KMS-11 (cell line): ENCODE measurements at regions not wholly inside any gene's neighbourhood (a gene's known extent, or its start where the extent isn't known, plus 50 kb on each side); places are given as distances from the start of the nearest gene placed in this dataset.

Source experiments
- H2AFZ ChIP-seq: fragments of 200-600 bp; sonication (generic); 2 replicates; pipeline ENCODE4 v1.6.1; 2016; ENCODE audit warnings: antibody characterized with exemption, mixed run types, low read depth
- H3K27ac ChIP-seq: fragments of 200-600 bp; sonication (generic); 2 replicates; pipeline ENCODE4 v1.6.1; 2016; ENCODE audit warnings: mild to moderate bottlenecking, mixed run types
- H3K27me3 ChIP-seq: fragments of 200-600 bp; sonication (generic); 2 replicates; pipeline ENCODE4 v1.6.1; 2017; ENCODE audit warnings: mild to moderate bottlenecking, low read depth, mixed run types, moderate library complexity; ENCODE audit not compliant: insufficient read depth
- H3K36me3 ChIP-seq: fragments of 200-600 bp; sonication (generic); 2 replicates; pipeline ENCODE4 v1.6.1; 2017; ENCODE audit warnings: mild to moderate bottlenecking, mixed run types; ENCODE audit not compliant: insufficient read depth
- H3K4me1 ChIP-seq: fragments of 200-600 bp; sonication (generic); 2 replicates; pipeline ENCODE4 v1.6.1; 2016; ENCODE audit warnings: mild to moderate bottlenecking, low read depth, mixed run types; ENCODE audit not compliant: poor library complexity, severe bottlenecking
- H3K4me2 ChIP-seq: fragments of 200-600 bp; sonication (generic); 2 replicates; pipeline ENCODE4 v1.7.0; 2016; ENCODE audit warnings: mild to moderate bottlenecking, mixed run types
- H3K4me3 ChIP-seq: fragments of 200-600 bp; sonication (generic); IDR thresholded peaks from 2 replicates; pipeline ENCODE4 v1.6.1; 2017; ENCODE audit warnings: low read depth, low read length, mixed read lengths; ENCODE audit not compliant: insufficient read depth
- H3K79me2 ChIP-seq: fragments of 200-600 bp; sonication (generic); 2 replicates; pipeline ENCODE4 v1.6.1; 2016; ENCODE audit warnings: low read depth, mixed run types; ENCODE audit not compliant: insufficient read depth
- H3K9ac ChIP-seq: fragments of 200-600 bp; sonication (generic); 2 replicates; pipeline ENCODE4 v1.6.1; 2016; ENCODE audit warnings: mild to moderate bottlenecking, mixed run types
- H4K20me1 ChIP-seq: fragments of 200-600 bp; sonication (generic); 2 replicates; pipeline ENCODE4 v1.6.1; 2016; ENCODE audit warnings: mild to moderate bottlenecking, mixed run types; ENCODE audit not compliant: insufficient read depth
- CTCF ChIP-seq: fragments of 200-600 bp; sonication (generic); conservative IDR thresholded peaks from 2 replicates; pipeline ENCODE4 v1.6.1; 2017; ENCODE audit warnings: low read depth, mild to moderate bottlenecking, antibody characterized with exemption, low read length, moderate library complexity, mixed read lengths

- Histone ChIP-seq H3K9ac (no peak overlapping the region), H3K79me2 (no peaks in the 10 kb centered on the region), H3K27me3 (no peaks in the 10 kb centered on the region), H3K36me3 (no peaks in the 10 kb centered on the region), H2AFZ (no peak overlapping the region), H4K20me1 (no peaks in the 10 kb centered on the region), H3K27ac (no peak overlapping the region), H3K4me1 (no peaks in the 10 kb centered on the region), H3K4me3 (no peak overlapping the region), H3K4me2 (no peak overlapping the region)
- TF ChIP-seq CTCF = no peak
Measured at GRCh38 chr1:80988926-80989325, 811.8 kb upstream of the ADGRL2 start.

- Histone ChIP-seq H4K20me1 (no peaks in the 10 kb centered on the region), H2AFZ (no peak overlapping the region), H3K4me2 (no peak overlapping the region), H3K4me3 (no peak overlapping the region), H3K27me3 (no peaks in the 10 kb centered on the region), H3K36me3 (no peaks in the 10 kb centered on the region), H3K4me1 (no peaks in the 10 kb centered on the region), H3K79me2 (no peaks in the 10 kb centered on the region), H3K27ac (no peak overlapping the region), H3K9ac (no peak overlapping the region)
- no peak for TF ChIP-seq CTCF
Measured at GRCh38 chr1:80987824-80988223, 812.9 kb upstream of the ADGRL2 start.

GRCh38 chr1:80987106-80987505 lies 813.6 kb upstream of the ADGRL2 start:
- H3K27me3 ChIP-seq = no peaks in the 10 kb centered on the region
- H3K27ac ChIP-seq = no peak overlapping the region
- no peak for TF ChIP-seq CTCF
- H3K36me3 ChIP-seq = no peaks in the 10 kb centered on the region
- H4K20me1 ChIP-seq = no peaks in the 10 kb centered on the region
- H3K9ac ChIP-seq = no peak overlapping the region
- no peaks in the 10 kb centered on the region for H3K4me1 ChIP-seq
- H2AFZ ChIP-seq = no peak overlapping the region
- no peak overlapping the region for H3K4me3 ChIP-seq
- H3K79me2 ChIP-seq = no peaks in the 10 kb centered on the region
- no peak overlapping the region for H3K4me2 ChIP-seq

- Histone ChIP-seq H3K9ac (no peak overlapping the region), H4K20me1 (no peaks in the 10 kb centered on the region), H2AFZ (no peak overlapping the region), H3K4me3 (no peak overlapping the region), H3K36me3 (no peaks in the 10 kb centered on the region), H3K27ac (no peak overlapping the region), H3K4me2 (no peak overlapping the region), H3K27me3 (no peaks in the 10 kb centered on the region), H3K79me2 (no peaks in the 10 kb centered on the region), H3K4me1 (no peaks in the 10 kb centered on the region)
- TF ChIP-seq CTCF = no peak
Measured at GRCh38 chr1:80982831-80983230, 817.9 kb upstream of the ADGRL2 start.

GRCh38 chr1:80973101-80973500 lies 827.6 kb upstream of the ADGRL2 start:
- Histone ChIP-seq H2AFZ (no peak overlapping the region), H4K20me1 (no peaks in the 10 kb centered on the region), H3K4me3 (no peak overlapping the region), H3K79me2 (no peaks in the 10 kb centered on the region), H3K4me2 (no peak overlapping the region), H3K4me1 (no peaks in the 10 kb centered on the region), H3K27ac (no peak overlapping the region), H3K36me3 (no peaks in the 10 kb centered on the region), H3K27me3 (no peaks in the 10 kb centered on the region), H3K9ac (no peak overlapping the region)
- TF ChIP-seq CTCF = no peak
